ENCODE measurements at regions not wholly inside any gene's neighbourhood (a gene's known extent, or its start where the extent isn't known, plus 50 kb on each side); places are given as distances from the start of the nearest gene placed in this dataset.
"Not testable (repeated sequence)": the region's sequence is repeated elsewhere in the genome, so short reads cannot be mapped to it uniquely, and the experiment has no call there.

DNA sequence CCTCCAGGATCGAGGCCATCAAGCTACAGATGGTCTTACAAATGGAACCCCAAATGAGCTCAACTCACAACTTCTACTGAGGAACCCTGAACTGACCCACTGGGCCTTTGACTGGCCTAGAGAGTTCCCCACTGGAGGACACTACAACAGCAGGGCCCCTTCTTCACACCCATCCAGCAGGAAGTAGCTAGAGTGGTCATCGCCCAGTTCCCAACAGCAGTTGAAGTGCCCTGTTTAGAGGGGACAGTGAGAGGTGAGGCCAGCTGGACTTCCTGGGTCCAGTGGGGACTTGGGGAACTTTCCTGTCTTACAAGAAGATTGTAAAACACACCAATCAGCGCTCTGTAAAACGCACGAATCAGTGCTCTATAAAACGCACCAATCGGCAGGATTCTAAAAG is 247.9 kb upstream of the BTG1 start:
- DNase-seq: no peak

- DNase-seq: not testable (repeated sequence)
Measured at GRCh38 chr12:92391726-92392125, 246.1 kb upstream of the BTG1 start.

- no peak for DNase-seq
Measured at GRCh38 chr12:92389466-92389865, 243.8 kb upstream of the BTG1 start.

DNA sequence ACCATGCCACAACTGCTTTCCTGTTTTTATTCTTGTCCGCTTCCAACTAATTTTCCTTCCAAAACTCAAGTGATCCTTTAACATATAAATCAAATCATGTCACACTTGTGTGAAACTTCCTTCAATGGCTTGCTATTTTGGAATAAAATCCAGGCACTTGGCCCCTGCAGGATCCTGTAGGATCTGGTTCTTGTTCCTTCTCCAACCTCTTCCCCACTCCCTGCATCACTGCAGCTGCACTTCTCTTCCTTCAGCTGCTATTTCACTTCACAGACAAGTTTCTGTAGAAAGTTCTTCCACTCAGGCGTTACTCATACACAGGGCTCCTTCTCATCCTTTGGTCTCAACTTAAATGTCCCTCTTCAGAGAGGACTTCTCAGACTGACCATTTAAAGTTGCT is 239.7 kb upstream of the BTG1 start:
- no peak for DNase-seq

DNA sequence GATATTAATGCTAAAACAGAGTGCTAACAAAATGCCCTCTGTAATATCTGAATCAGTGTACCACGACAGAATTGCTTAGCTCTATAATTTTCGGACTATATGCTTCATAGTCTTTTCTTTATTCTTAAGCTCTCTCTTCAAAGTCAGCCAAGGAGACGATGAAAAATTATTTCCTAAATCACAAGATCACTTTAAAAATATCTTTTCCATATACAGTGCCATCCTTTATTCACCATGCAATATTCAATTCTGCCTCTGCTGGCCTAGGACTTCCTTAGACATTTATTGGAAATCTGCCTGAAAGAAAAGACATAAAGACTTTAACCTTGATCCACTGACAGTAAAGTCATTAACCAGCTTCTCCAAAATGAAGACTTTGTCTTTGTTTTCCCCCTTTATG is 238.9 kb upstream of the BTG1 start:
- DNase-seq: no peak

DNA sequence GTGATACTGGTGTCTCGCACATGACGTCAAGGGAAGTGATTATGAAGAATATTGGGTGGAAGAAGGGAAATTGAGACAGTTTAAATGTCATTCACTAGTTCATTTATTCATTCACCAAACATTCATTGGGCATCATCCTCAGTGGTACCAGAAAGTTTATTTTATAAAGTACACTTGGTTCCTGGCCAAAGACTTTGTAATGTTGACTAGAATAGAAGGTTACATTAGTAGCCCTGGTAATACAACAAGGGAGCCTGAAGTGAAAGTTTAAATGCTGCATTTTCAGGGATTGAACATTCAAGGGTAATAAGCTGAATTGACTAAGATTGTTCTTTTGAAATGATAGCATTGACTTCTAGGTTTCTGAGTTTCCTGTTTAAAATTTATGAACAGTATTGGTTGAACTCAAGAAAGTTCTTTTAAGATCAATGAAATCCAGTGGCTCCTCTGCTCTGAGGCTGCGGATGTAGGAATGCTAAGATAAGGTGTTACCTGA is 236.8 kb upstream of the BTG1 start:
- no peak for DNase-seq

DNA sequence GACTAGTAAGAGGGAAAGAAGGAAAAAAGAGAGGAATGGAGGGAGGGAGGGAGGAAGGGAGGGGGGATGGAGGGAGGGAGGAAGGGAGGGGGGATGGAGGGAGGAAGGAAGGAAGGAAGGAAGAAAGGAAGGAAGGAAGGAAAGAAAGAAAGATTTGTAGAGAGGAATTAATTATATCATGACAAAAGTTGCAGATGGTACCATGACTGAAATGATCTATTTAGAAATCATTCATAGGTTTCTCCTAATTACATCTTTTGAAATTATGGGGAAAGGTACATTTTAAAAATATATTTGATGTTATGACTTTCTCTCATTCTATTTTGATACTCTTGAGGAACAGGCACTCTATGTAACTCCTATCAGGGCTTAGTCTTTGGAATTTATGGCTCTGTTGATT is 236.2 kb upstream of the BTG1 start:
- no peak for DNase-seq

GRCh38 chr12:92378682-92379479 is 233.2 kb upstream of the BTG1 start:
- DNase-seq: no peak

- DNase-seq: not testable (repeated sequence)
Measured at GRCh38 chr12:92375504-92375903, 229.9 kb upstream of the BTG1 start.

GRCh38 chr12:92370828-92371227 is 225.2 kb upstream of the BTG1 start:
- no peak for DNase-seq

DNA sequence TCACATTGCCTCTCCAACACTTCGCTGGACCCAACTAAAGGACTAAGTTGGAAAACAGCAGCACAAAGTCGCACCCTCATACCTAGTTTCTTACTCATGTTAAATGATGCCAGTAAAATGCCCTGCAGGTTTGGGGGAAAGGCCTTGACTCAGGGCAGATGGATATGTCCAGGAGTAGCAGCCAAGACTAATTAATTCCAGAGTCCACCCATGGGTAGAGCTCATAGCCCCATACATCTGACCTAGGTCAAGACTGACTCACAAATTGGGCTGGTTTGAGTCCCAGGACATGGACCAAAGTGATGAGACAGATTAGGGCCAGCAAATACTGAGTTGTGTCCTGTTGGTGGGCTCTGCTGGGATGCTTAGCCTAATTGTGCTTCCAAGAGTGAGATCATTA is 224.0 kb upstream of the BTG1 start:
- no peak for DNase-seq

DNA sequence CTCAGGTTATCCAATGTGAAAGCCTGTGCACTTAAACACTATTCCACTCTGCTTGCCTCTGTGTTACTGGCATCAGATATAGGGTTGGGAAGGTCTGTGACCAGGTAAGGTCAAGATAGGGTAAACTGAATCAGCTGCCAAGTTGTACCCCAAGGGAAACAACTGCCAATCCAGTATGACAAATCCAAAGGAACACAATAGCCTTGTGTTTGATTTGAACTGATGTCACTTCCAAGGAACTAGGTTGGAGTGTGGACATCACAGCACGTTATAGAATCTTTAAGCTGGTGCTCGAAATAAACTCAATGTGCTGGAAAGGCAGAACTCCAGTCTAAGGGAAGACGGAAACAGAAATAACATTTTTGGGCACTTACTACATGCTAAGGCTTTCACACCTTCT is 223.4 kb upstream of the BTG1 start:
- DNase-seq: no peak

DNA sequence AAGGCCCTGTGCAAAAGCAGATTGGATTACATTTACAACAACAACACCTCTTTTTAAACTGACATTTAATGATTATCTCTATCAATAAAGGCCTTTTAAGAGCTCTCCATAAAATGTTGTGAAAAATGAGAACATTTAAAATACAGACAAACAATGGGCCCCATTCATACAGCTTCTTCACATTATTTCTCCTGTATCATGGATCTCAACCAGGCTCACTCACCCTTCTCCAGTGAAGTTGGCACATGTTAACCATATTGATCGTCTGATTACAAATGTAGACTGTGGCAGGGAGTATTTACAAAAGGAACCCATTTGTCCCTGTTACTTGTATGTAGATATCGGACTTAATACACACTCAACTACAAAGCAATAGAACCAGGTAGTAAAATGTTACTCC is 220.2 kb upstream of the BTG1 start:
- no peak for DNase-seq

- no peak for DNase-seq
Measured at GRCh38 chr12:92365333-92365732, 219.7 kb upstream of the BTG1 start.

- DNase-seq: no peak
Measured at GRCh38 chr12:92363295-92364146, 217.9 kb upstream of the BTG1 start.

GRCh38 chr12:92362785-92363184 is 217.1 kb upstream of the BTG1 start:
- DNase-seq: no peak

GRCh38 chr12:92362126-92362525 is 216.5 kb upstream of the BTG1 start:
- no peak for DNase-seq

DNA sequence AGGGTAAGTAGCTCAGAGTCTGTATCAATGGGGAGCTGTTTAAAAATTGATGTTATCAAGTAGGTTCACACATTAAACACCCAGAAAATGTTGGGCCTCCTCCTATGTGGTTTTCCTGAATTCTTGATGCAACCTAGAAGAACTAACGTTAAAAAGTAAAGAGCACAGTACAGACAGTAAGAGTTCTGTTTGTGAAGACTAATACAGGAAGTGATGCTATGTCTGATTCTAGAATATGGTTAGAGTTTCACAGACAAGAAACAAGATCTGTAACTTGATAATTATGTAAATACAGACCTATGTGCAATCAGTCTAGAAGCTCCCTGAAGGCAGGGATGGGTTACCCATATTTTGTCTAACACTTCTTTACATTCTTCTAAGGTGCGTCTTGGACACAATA is 214.9 kb upstream of the BTG1 start:
- no peak for DNase-seq

DNA sequence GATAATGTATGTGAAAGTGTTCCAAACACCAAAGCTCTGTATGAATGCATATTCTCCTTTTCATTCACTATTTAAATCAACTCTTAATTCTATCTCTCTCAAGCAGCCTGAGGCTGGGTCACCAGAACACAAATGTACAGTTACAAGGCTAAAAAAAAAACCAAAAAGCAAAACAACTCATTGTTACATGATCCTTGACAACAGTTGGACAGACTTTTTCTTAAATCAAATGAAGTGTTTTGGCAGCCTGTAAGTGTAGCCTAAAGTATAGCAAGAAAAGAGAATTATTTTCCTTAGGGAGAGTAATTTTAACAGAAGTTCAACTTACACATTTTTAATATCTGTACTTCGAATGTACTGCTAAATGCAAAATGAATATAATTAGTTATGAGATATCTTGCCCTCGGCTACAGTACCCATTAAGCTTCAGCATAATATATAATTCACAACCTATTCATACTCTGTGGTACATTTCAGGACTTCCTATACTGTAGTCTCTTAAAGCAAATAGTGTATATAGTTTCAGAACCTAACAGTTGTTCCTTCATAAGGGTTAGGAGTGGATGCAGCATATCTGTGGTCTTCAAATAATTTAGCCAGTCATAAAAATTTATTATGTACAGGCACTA is 214.0 kb upstream of the BTG1 start:
- no peak for DNase-seq

DNA sequence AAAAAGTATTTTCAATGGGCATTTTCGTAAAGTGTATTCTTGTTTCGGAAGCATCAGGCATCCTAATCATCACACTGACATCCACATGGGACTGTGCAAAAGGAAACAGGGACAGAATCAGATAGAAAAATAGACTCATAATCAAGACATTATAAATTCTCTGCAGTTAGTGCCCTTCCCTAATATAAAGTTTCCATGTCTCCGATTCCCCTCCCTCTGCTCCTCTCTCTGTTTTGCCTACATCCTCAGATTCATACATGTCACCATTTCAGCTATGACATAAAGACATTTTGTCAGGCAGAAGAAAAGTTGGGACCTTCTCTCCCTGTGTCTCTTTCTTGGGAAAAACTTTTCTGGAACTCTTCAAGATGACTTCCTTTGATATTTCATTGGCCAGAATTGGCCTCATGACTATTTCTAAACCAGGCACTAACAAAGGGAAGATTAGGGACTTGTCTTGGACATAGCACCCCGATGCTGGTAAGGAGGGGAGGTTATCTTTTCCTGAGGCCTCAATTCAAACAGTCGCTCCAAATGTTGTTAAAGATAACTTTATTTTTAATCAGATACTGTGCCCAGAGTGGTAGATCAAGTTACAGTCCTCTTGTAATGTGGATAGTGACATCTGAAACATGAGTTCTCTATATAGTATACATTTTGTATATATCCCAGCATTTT is 212.1 kb upstream of the BTG1 start:
- no peak for DNase-seq

GRCh38 chr12:92356425-92356824 is 210.8 kb upstream of the BTG1 start:
- DNase-seq: no peak

DNA sequence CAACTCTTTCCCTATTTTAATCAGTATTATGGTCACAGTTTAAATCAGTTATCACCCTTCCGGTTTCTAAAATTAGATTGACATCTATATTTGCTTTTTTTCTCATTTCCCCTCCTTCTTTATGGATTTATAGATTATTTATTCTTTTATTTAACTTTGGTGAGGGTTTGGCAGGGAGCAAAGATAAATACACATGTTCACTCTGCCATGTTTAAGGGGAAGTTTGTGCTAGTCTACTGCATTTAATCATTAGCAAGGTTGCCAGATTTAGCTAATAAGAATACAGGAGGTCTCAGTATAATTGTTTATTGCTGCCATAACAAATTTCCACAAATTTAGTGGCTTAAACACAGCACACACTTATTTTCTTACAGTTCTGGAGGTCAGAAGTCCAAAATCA is 204.0 kb upstream of the BTG1 start:
- DNase-seq: no peak

DNA sequence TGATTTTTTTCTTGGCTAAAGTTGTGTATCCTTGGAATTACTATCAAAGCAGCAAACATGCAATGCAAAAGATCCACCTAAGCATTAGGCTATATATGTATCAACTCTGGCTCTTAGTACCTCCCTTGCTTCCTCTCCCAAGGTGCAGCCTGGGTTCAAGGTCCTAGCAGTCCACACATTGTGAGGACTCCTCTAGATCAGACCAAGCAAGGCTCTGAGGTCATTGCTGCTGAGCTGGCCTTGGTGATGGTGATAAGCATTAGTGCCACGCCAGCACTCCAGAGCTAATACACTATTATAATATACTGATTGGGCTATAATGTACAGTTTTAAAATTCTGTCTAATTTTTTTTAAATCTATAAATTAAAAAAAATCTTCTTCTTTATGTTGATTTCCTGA is 196.9 kb upstream of the BTG1 start:
- DNase-seq: no peak
